Left lung (tissue), 4 donors: ENCODE measurements at regions not wholly inside any gene's neighbourhood (a gene's known extent, or its start where the extent isn't known, plus 50 kb on each side); places are given as distances from the start of the nearest gene placed in this dataset.
A peak's percentile ranks its signal among the peaks of the same experiment; 100 is the strongest.

Experiments used
- ATAC-seq: fragments of 200-7000 bp; cut with Tn5 transposase; one replicate; pipeline ENCODE4 v1.9.1; 2020; ENCODE audit warnings: moderate library complexity
- DNase-seq, 4 donors: peaks; one replicate each; pipeline ENCODE4 v3.0.0-alpha.2; 2013 to 2020
- H3K27ac ChIP-seq, 2 donors: fragments of 200-600 bp; sonication (generic) in 1 of 2; one replicate each; pipeline versions ENCODE4 v1.5.0 to v1.8.0; 2020 to 2021
- H3K27me3 ChIP-seq, 2 donors: fragments of 200-600 bp; sonication (generic) in 1 of 2; one replicate each; pipeline versions ENCODE4 v1.5.0 to v1.8.0; 2020 to 2021
- H3K36me3 ChIP-seq, 2 donors: fragments of 200-600 bp; sonication (generic) in 1 of 2; one replicate each; pipeline versions ENCODE4 v1.5.0 to v1.8.0; 2020 to 2021
- H3K4me1 ChIP-seq, 2 donors: fragments of 200-600 bp; one replicate each; pipeline ENCODE4 v1.8.0; 2021
- H3K4me3 ChIP-seq, 2 donors: fragments of 200-600 bp; sonication (generic) in 1 of 2; one replicate each; pipeline versions ENCODE4 v1.5.0 to v1.8.0; 2020 to 2021; ENCODE audit warnings: mild to moderate bottlenecking in 1 of 2
- H3K9me3 ChIP-seq, 2 donors: fragments of 200-600 bp; sonication (generic) in 1 of 2; one replicate each; pipeline versions ENCODE4 v1.5.0 to v1.8.0; 2020 to 2021
- CTCF ChIP-seq, 2 donors: fragments of 200-600 bp; sonication (generic) in 1 of 2; IDR thresholded peaks; one replicate each; pipeline versions ENCODE4 v1.5.0 to v1.8.0; 2021; ENCODE audit warnings: antibody characterized with exemption in 2 of 2
- intact Hi-C, 2 donors: fragments of 100-400 bp; cut with DNase I; formaldehyde crosslinking; loops; one replicate each; pipeline versions ENCODE4 v1.11.2 to v1.14.2; 2022
- donor health status: DM: no; HTN: yes; CAD: no.
- donor health status: DM: no; HTN: no; CAD: no.

- Histone ChIP-seq H3K4me3 (no peak overlapping the region), H3K27ac (no peak overlapping the region), H3K27me3 (no peaks in the 10 kb centered on the region), H3K36me3 (no peaks in the 10 kb centered on the region), H3K4me1 (no peaks in the 10 kb centered on the region), H3K9me3 (no peaks in the 10 kb centered on the region)
- ATAC-seq = peak; percentile 78
- intact Hi-C loops = no loop called here
- TF ChIP-seq CTCF (IDR thresholded peaks at IDR 0.05) = no peak
- DNase-seq = no peak
Observed at GRCh38 chr11:79546351-79546750, 105.5 kb upstream of the TENM4 start.

- DNase-seq (no peak), ATAC-seq (no peak)
- H3K27ac ChIP-seq = no peak overlapping the region
- no peaks in the 10 kb centered on the region for H3K27me3 ChIP-seq
- intact Hi-C loops = no loop called here
- no peaks in the 10 kb centered on the region for H3K9me3 ChIP-seq
- no peaks in the 10 kb centered on the region for H3K4me1 ChIP-seq
- H3K4me3 ChIP-seq = no peak overlapping the region
- H3K36me3 ChIP-seq = no peaks in the 10 kb centered on the region
- TF ChIP-seq CTCF (IDR thresholded peaks at IDR 0.05) = no peak
Observed at GRCh38 chr11:79544361-79544760, 103.5 kb upstream of the TENM4 start.

GRCh38 chr11:79543101-79543500 is 102.3 kb upstream of the TENM4 start:
- ATAC-seq (no peak), DNase-seq (no peak)
- no peak for TF ChIP-seq CTCF (IDR thresholded peaks at IDR 0.05)
- no peaks in the 10 kb centered on the region for H3K27me3 ChIP-seq
- no peaks in the 10 kb centered on the region for H3K9me3 ChIP-seq
- intact Hi-C loops = no loop called here
- no peaks in the 10 kb centered on the region for H3K36me3 ChIP-seq
- H3K4me3 ChIP-seq = no peak overlapping the region
- no peak overlapping the region for H3K27ac ChIP-seq
- no peaks in the 10 kb centered on the region for H3K4me1 ChIP-seq

- no peak for DNase-seq
- no peaks in the 10 kb centered on the region for H3K9me3 ChIP-seq
Observed at GRCh38 chr11:79541466-79541865, 100.6 kb upstream of the TENM4 start.

GRCh38 chr11:79538775-79539174 is 97.9 kb upstream of the TENM4 start:
- TF ChIP-seq CTCF (IDR thresholded peaks at IDR 0.05) = no peak
- no peak for DNase-seq
- no peaks in the 10 kb centered on the region for H3K36me3 ChIP-seq
- no peaks in the 10 kb centered on the region for H3K4me1 ChIP-seq
- ATAC-seq = no peak
- H3K9me3 ChIP-seq = no peaks in the 10 kb centered on the region
- no peaks in the 10 kb centered on the region for H3K27me3 ChIP-seq
- intact Hi-C loops = no loop called here
- no peak overlapping the region for H3K27ac ChIP-seq
- no peak overlapping the region for H3K4me3 ChIP-seq

More at GRCh38 chr11:79541466-79541865, 100.6 kb upstream of the TENM4 start:
- no peak for TF ChIP-seq CTCF (IDR thresholded peaks at IDR 0.05)
- Histone ChIP-seq H3K27me3 (no peaks in the 10 kb centered on the region), H3K4me1 (no peaks in the 10 kb centered on the region), H3K27ac (no peak overlapping the region), H3K36me3 (no peaks in the 10 kb centered on the region), H3K4me3 (no peak overlapping the region)
- intact Hi-C loops = no loop called here
- no peak for ATAC-seq
